ENCODE measurements at regions not wholly inside any gene's neighbourhood (a gene's known extent, or its start where the extent isn't known, plus 50 kb on each side); places are given as distances from the start of the nearest gene placed in this dataset.
"Not testable (repeated sequence)": the region's sequence is repeated elsewhere in the genome, so short reads cannot be mapped to it uniquely, and the experiment has no call there.

GRCh38 chr14:87407344-87407743, 585.6 kb downstream of the GALC start:
- no peak for DNase-seq

- no peak for DNase-seq
Measured at GRCh38 chr14:87405563-87405962, 587.4 kb downstream of the GALC start.

- no peak for DNase-seq
Measured at GRCh38 chr14:87397499-87397898, 595.5 kb downstream of the GALC start.

- DNase-seq = no peak
Measured at GRCh38 chr14:87391066-87391465, 601.9 kb downstream of the GALC start.

- no peak for DNase-seq
Measured at GRCh38 chr14:87388946-87389345, 604.0 kb downstream of the GALC start.

- no peak for DNase-seq
Measured at GRCh38 chr14:87387806-87388205, 605.2 kb downstream of the GALC start.

GRCh38 chr14:87386524-87386923, 606.5 kb downstream of the GALC start:
- no peak for DNase-seq

GRCh38 chr14:87380054-87380453, 612.9 kb downstream of the GALC start:
- DNase-seq = no peak

- DNase-seq = no peak
Measured at GRCh38 chr14:87368751-87369150, 624.2 kb downstream of the GALC start.

GRCh38 chr14:87360246-87360645, 632.7 kb downstream of the GALC start:
- not testable (repeated sequence) for DNase-seq

GRCh38 chr14:87351007-87351406, 642.0 kb downstream of the GALC start:
- DNase-seq = no peak

GRCh38 chr14:87349921-87350320, 643.1 kb downstream of the GALC start:
- no peak for DNase-seq

- peak; percentile 11 for DNase-seq
Measured at GRCh38 chr14:87343652-87344051, 649.3 kb downstream of the GALC start.

GRCh38 chr14:87334997-87335685, 657.8 kb downstream of the GALC start:
- DNase-seq = peak; percentile 53

- peak; percentile 90 for DNase-seq
Measured at GRCh38 chr14:87331991-87332390, 661.0 kb downstream of the GALC start.

- no peak for DNase-seq
Measured at GRCh38 chr14:87325741-87326140, 667.2 kb downstream of the GALC start.

GRCh38 chr14:87323191-87323590, 669.8 kb downstream of the GALC start:
- DNase-seq = no peak

- no peak for DNase-seq
Measured at GRCh38 chr14:87321548-87321947, 671.4 kb downstream of the GALC start.

- no peak for DNase-seq
Measured at GRCh38 chr14:87312894-87313205, 680.1 kb downstream of the GALC start.

GRCh38 chr14:87312169-87312893, 680.7 kb downstream of the GALC start:
- DNase-seq = no peak

- no peak for DNase-seq
Measured at GRCh38 chr14:87309557-87309956, 683.4 kb downstream of the GALC start.

GRCh38 chr14:87306409-87307168, 686.4 kb downstream of the GALC start:
- no peak for DNase-seq

- DNase-seq = no peak
Measured at GRCh38 chr14:87305345-87305744, 687.6 kb downstream of the GALC start.

GRCh38 chr14:87304404-87304803, 688.6 kb downstream of the GALC start:
- no peak for DNase-seq
